K562 (cell line): ENCODE measurements at regions not wholly inside any gene's neighbourhood (a gene's known extent, or its start where the extent isn't known, plus 50 kb on each side); places are given as distances from the start of the nearest gene placed in this dataset.

Experiments used
- ARNT ChIP-seq, 2 experiments: fragments of 450-650 bp; IDR thresholded peaks; 2 replicates each; pipeline ENCODE4 v1.6.1; 2016; ENCODE audit warnings: mild to moderate bottlenecking in 1 of 2
- CBX5 ChIP-seq: IDR thresholded peaks from 2 replicates; pipeline ENCODE4 v1.6.1; 2014; ENCODE audit warnings: low read depth, borderline replicate concordance
- EZH2 ChIP-seq: IDR thresholded peaks from 2 replicates; pipeline ENCODE4 v1.6.1; 2012; ENCODE audit warnings: low read depth, mild to moderate bottlenecking, inconsistent platforms, low read length, borderline replicate concordance
- GATAD2A ChIP-seq: fragments of 450-650 bp; IDR thresholded peaks from 2 replicates; pipeline ENCODE4 v1.6.1; 2017
- LARP7 ChIP-seq: fragments of 450-650 bp; IDR thresholded peaks from 2 replicates; pipeline ENCODE4 v1.6.1; 2016
- MXI1 ChIP-seq: IDR thresholded peaks from 2 replicates; pipeline ENCODE4 v1.6.1; 2011; ENCODE audit warnings: low read depth, mild to moderate bottlenecking, improper control_type of control experiment, low read length
- POLR2AphosphoS5 ChIP-seq: IDR thresholded peaks from 2 replicates; pipeline ENCODE4 v1.6.1; 2011; ENCODE audit warnings: mild to moderate bottlenecking, low read depth, low read length, moderate library complexity; ENCODE audit not compliant: control insufficient read depth, insufficient read depth
- POU5F1 ChIP-seq: fragments of 150-350 bp; IDR thresholded peaks from 2 replicates; pipeline ENCODE4 v1.6.1; 2014; ENCODE audit warnings: borderline replicate concordance, low read length, low read depth, mild to moderate bottlenecking; ENCODE audit not compliant: partially characterized antibody
- SAP30 ChIP-seq: fragments of 200-600 bp; sonication (generic); IDR thresholded peaks from 2 replicates; pipeline ENCODE4 v1.6.1; 2012; ENCODE audit warnings: borderline replicate concordance, low read depth, mild to moderate bottlenecking, moderate library complexity, low read length, control low read depth, inconsistent platforms; ENCODE audit not compliant: insufficient read depth, poor library complexity, severe bottlenecking
- TCF7L2 ChIP-seq: fragments of 150-350 bp; IDR thresholded peaks from 2 replicates; pipeline ENCODE4 v1.6.1; 2016; ENCODE audit warnings: low read depth, mild to moderate bottlenecking, low read length, moderate library complexity
- ZNF586 ChIP-seq: fragments of 450-650 bp; formaldehyde crosslinking; conservative IDR thresholded peaks from 2 replicates; pipeline ENCODE4 v1.4.0; 2020; ENCODE audit warnings: mild to moderate bottlenecking, moderate library complexity
- TF ChIP-seq, protein P1 (sequence below): sonication (generic); formaldehyde crosslinking; IDR thresholded peaks from 2 replicates; pipeline ENCODE4 v1.8.1; 2023; ENCODE audit warnings: mild to moderate bottlenecking, missing genetic modification reagents

- no peak for TF ChIP-seq EZH2
- TF ChIP-seq POU5F1: no peak
- TF ChIP-seq LARP7: no peak
- TF ChIP-seq ARNT (IDR thresholded peaks at IDR 0.05): no peak
- TF ChIP-seq MXI1: no peak
- TF ChIP-seq, protein P1, sequence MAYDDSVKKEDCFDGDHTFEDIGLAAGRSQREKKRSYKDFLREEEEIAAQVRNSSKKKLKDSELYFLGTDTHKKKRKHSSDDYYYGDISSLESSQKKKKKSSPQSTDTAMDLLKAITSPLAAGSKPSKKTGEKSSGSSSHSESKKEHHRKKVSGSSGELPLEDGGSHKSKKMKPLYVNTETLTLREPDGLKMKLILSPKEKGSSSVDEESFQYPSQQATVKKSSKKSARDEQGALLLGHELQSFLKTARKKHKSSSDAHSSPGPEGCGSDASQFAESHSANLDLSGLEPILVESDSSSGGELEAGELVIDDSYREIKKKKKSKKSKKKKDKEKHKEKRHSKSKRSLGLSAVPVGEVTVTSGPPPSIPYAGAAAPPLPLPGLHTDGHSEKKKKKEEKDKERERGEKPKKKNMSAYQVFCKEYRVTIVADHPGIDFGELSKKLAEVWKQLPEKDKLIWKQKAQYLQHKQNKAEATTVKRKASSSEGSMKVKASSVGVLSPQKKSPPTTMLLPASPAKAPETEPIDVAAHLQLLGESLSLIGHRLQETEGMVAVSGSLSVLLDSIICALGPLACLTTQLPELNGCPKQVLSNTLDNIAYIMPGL (CRISPR knock-in tag): no peak
- TF ChIP-seq ZNF586 (CRISPR knock-in tag): no peak
- TF ChIP-seq CBX5: no peak
- TF ChIP-seq TCF7L2: no peak
- no peak for TF ChIP-seq GATAD2A
- TF ChIP-seq SAP30: no peak
- TF ChIP-seq POLR2AphosphoS5: no peak
These were observed 405.2 kb upstream of the WWC1 start for GRCh38 chr5:167886196-167886595.
